Ascending aorta (tissue), 2 donors: ENCODE measurements at regions not wholly inside any gene's neighbourhood (a gene's known extent, or its start where the extent isn't known, plus 50 kb on each side); places are given as distances from the start of the nearest gene placed in this dataset.

Experiments
- DNase-seq, 2 donors: peaks; one replicate each; pipeline ENCODE4 v3.0.0-alpha.2; 2019; ENCODE audit warnings: low spot score in 2 of 2
- H3K27ac ChIP-seq, 2 donors: fragments of 200-600 bp; sonication (generic); one replicate each; pipeline ENCODE4 v1.5.1; 2016 to 2017; ENCODE audit warnings: mild to moderate bottlenecking in 1 of 2
- H3K27me3 ChIP-seq: fragments of 200-600 bp; sonication (generic); one replicate; pipeline ENCODE4 v1.5.1; 2017
- H3K36me3 ChIP-seq, 2 donors: fragments of 200-600 bp; sonication (generic); one replicate each; pipeline ENCODE4 v1.5.1; 2016
- H3K4me1 ChIP-seq, 2 donors: fragments of 200-600 bp; sonication (generic); one replicate each; pipeline ENCODE4 v1.5.1; 2016 to 2017; ENCODE audit warnings: mild to moderate bottlenecking in 1 of 2
- H3K4me3 ChIP-seq, 2 donors: fragments of 200-600 bp; sonication (generic); one replicate each; pipeline ENCODE4 v1.5.1; 2016 to 2017; ENCODE audit warnings: mild to moderate bottlenecking in 1 of 2
- H3K9me3 ChIP-seq, 2 donors: fragments of 200-600 bp; sonication (generic); one replicate each; pipeline ENCODE4 v1.5.1; 2016
- intact Hi-C: fragments of 100-400 bp; cut with DNase I; formaldehyde crosslinking; loops from one replicate; pipeline ENCODE4 v1.15.1; 2023
- TF ChIP-seq, protein P1 (sequence below), 3 experiments: fragments of 200-600 bp in 2 of 3; fragments of 450-650 bp in 1 of 3; sonication (generic) in 2 of 3; IDR thresholded peaks; one replicate each; pipeline ENCODE4 v1.5.1; 2016 to 2019; ENCODE audit warnings: antibody characterized with exemption in 3 of 3, mild to moderate bottlenecking in 1 of 3, moderate library complexity in 1 of 3

DNA sequence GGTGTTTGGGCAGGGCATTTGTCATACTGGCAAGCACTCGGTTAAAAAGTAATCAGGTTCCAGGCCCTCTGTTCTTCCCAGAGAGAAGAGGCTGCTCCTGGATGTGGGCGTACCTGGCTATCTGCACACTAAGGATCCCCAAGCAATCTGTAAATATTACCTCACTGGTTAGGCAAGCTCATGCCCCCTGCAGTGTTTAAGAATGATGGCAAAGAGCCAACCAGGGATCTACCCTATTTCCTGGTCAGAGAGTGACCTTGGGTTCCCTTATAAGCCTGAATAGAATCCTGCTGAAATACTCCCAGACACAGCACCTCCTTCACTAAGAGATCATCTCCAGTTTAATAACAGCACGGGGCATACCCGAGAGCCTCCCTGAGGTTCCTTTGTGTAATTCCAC is 181.2 kb downstream of the PIK3R1 start:
- H3K36me3 ChIP-seq: no peaks in the 10 kb centered on the region
- TF ChIP-seq, protein P1, sequence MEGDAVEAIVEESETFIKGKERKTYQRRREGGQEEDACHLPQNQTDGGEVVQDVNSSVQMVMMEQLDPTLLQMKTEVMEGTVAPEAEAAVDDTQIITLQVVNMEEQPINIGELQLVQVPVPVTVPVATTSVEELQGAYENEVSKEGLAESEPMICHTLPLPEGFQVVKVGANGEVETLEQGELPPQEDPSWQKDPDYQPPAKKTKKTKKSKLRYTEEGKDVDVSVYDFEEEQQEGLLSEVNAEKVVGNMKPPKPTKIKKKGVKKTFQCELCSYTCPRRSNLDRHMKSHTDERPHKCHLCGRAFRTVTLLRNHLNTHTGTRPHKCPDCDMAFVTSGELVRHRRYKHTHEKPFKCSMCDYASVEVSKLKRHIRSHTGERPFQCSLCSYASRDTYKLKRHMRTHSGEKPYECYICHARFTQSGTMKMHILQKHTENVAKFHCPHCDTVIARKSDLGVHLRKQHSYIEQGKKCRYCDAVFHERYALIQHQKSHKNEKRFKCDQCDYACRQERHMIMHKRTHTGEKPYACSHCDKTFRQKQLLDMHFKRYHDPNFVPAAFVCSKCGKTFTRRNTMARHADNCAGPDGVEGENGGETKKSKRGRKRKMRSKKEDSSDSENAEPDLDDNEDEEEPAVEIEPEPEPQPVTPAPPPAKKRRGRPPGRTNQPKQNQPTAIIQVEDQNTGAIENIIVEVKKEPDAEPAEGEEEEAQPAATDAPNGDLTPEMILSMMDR (IDR thresholded peaks at IDR 0.05): no peak

DNA sequence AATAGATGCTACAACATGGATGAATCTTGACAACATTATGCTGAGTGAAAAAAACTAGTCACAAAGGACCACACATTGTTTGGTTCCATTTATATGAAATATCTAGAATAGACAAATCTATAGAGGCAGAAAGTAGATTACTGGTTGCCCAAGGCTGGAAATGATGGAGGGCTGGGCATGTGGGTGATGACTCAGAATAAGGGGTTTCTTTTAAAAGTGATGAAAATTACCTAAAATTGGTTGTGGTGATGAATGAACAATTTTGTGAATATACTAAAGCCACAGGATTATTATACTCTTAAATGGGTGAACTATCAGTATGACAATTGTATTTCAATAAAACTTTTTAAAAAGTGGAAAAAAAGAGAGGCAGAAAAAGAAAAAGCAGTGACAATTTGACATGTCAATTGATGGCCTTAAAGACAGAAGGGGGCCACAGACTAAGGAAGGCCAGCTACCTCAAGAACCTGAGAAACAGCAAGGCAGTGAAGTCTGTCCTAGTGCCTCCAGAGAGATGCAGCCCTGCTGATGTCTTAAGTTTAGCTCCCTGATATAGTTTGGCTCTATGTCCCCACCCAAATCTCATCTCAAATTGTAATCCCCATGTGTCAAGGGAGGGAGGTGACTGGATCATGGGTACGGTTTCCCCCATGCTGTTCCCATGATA is 182.7 kb downstream of the PIK3R1 start:
- no peak overlapping the region for H3K4me3 ChIP-seq
- no peaks in the 10 kb centered on the region for H3K4me1 ChIP-seq
- H3K27ac ChIP-seq: no peak overlapping the region
- no peaks in the 10 kb centered on the region for H3K36me3 ChIP-seq
- intact Hi-C loops: no loop called here
- H3K27me3 ChIP-seq: no peaks in the 10 kb centered on the region
- TF ChIP-seq, protein P1 (IDR thresholded peaks at IDR 0.05): no peak
- H3K9me3 ChIP-seq: no peaks in the 10 kb centered on the region
- DNase-seq: no peak

More for the DNA sequence above, 181.2 kb downstream of the PIK3R1 start:
- Histone ChIP-seq H3K27me3 (no peaks in the 10 kb centered on the region), H3K9me3 (no peaks in the 10 kb centered on the region), H3K4me3 (no peak overlapping the region), H3K27ac (no peak overlapping the region), H3K4me1 (no peaks in the 10 kb centered on the region)
- no peak for DNase-seq
- intact Hi-C loops: no loop called here

DNA sequence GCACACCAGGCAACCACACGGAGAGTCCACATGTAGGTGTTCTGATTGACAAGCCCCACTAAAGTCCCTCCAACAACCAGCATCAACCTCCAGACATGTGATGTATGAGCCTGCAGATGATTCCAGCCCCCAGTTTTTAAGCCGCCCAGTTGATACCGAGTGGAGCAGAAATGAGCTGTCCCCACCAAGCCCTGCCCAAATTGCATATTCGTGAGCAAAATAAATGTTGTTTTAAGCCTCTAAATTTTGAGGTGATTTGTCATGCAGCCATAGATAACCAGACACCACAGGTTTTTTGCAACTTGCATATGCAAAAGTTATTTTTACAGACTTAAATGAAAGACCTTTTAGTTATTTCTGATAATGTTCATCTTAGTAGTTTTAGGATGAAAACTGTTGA is 187.7 kb downstream of the PIK3R1 start:
- TF ChIP-seq, protein P1 (IDR thresholded peaks at IDR 0.05): no peak
- intact Hi-C loops: no loop called here
- H3K27me3 ChIP-seq: no peaks in the 10 kb centered on the region
- no peaks in the 10 kb centered on the region for H3K4me1 ChIP-seq
- no peaks in the 10 kb centered on the region for H3K9me3 ChIP-seq
- no peaks in the 10 kb centered on the region for H3K36me3 ChIP-seq
- DNase-seq: no peak
- no peak overlapping the region for H3K4me3 ChIP-seq
- H3K27ac ChIP-seq: no peak overlapping the region

DNA sequence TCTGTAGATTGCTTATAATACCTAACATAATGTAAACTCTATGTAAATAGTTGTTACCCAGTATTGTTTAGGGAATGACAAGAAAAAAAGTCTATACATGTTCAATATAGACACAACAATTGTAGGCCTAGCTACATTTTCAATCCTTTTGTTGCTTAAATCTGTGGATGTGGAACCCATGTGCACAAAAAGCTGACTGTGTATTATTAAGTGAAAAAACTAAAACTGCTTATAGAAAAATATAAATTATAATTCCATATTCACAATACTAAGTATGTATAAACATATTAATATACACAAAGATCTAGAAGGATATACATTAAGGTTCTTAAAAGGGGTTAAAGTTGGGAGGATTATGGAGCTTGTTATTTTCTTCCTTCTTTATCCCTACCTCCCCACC is 188.7 kb downstream of the PIK3R1 start:
- DNase-seq: no peak
- no peak overlapping the region for H3K27ac ChIP-seq
- no peaks in the 10 kb centered on the region for H3K9me3 ChIP-seq
- no peaks in the 10 kb centered on the region for H3K36me3 ChIP-seq
- TF ChIP-seq, protein P1 (IDR thresholded peaks at IDR 0.05): no peak
- H3K4me1 ChIP-seq: no peaks in the 10 kb centered on the region
- intact Hi-C loops: no loop called here
- no peak overlapping the region for H3K4me3 ChIP-seq
- no peaks in the 10 kb centered on the region for H3K27me3 ChIP-seq

DNA sequence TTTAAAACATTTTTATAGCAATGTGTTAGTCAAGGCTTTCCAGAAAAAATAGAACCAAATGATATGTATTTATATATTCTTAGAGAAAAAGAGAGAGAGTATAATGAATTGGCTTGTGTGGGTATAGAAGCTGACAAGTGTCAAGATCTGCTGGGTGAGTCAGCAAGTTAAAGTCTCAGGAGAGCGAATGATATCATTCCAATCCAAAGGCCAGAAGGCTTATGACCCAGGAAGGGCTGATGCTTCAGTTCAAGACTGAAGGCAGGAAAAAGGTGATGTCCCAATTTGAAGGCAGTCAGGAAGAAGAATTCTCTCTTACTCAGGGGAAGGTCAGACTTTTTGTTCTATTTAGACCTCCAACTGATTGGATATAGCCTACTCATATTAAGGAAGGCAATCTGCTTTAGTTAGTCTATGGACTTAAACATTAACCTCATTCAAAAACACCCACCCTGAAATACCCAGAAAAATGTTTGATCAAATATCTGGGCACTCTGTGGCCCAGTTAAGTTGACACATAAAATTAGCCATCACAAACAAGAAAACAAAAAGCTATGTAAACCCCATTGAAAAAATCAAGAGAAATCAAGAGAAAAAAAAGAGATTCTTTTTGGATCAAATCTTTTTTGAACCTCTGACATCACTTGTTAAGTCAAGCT is 189.6 kb downstream of the PIK3R1 start:
- TF ChIP-seq, protein P1 (IDR thresholded peaks at IDR 0.05): no peak
- no peak for DNase-seq
- Histone ChIP-seq H3K4me1 (no peaks in the 10 kb centered on the region), H3K4me3 (no peak overlapping the region), H3K9me3 (no peaks in the 10 kb centered on the region), H3K27ac (no peak overlapping the region), H3K36me3 (no peaks in the 10 kb centered on the region), H3K27me3 (no peaks in the 10 kb centered on the region)
- intact Hi-C loops: no loop called here
